T-helper 1 cell treated with Interleukin-12 subunit alpha and Interleukin-12 subunit beta and Interleukin-4 antibody, amounts not matched to agents 30 ng/mL and 1 ng/mL, for 36 hours (primary cell): ENCODE measurements at regions not wholly inside any gene's neighbourhood (a gene's known extent, or its start where the extent isn't known, plus 50 kb on each side); places are given as distances from the start of the nearest gene placed in this dataset.
"Not testable (repeated sequence)": the region's sequence is repeated elsewhere in the genome, so short reads cannot be mapped to it uniquely, and the experiment has no call there.

Experiments
- intact Hi-C: fragments of 100-400 bp; cut with micrococcal nuclease; formaldehyde crosslinking; loops from one replicate; pipeline ENCODE4 v1.15.1; 2024

DNA sequence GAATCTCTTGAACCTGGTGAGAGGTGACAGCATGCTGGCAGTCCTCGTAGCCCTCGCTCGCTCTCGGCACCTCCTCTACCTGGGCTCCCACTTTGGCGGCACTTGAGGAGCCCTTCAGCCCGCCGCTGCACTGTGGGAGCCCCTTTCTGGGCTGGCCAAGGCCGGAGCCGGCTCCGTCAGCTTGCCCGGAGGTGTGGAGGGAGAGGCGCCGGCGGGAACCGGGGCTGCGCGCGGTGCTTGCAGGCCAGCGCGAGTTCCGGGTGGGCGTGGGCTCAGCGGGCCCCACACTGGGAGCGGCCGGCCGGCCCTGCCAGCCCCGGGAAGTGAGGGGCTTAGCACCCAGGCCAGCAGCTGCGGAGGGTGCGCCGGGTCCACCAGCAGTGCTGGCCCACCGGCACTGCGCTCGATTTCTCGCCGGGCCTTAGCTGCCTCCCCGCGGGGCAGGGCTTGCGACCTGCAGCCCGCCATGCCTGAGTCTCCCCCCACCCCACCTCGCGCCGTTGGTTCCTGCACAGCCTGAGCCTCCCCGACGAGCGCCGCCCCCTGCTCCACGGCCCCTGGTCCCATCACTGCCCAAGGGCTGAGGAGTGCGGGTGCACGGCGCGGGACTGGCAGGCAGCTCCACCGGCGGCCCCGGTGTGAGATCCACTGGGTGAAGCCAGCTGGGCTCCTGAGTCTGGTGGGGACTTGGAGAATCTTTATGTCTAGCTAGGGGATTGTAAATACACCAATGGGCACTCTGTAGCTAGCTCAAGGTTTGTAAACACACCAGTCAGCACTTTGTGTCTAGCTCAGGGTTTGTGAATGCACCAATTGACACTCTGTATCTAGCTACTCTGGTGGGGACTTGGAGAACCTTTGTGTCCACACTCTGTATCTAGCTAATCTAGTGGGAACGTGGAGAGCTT lies 328.3 kb upstream of the KLF4 start:
- intact Hi-C loops: not testable (repeated sequence)

DNA sequence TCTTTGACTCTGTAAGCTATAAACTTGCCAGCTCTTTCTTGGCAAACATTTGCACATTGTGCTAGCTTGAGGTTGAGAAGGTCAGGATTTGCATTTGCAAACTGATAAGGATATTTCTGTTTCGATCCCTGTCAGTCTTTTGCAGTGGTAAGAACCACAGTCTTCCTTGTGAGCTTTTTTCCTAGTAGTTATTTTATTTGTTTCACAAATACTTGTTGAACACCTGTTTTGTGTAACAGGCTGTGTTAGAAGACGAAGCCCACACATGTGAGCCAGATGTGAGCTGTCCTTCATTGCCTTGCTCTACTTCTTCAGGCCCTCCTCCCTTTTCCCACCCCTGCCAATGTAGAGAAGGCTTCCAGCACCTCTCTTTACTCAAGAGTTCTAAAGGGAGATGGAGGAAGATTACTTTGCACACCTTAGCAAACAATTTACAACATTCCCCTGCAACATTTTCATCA lies 327.0 kb upstream of the KLF4 start:
- intact Hi-C loops: no loop called here

DNA sequence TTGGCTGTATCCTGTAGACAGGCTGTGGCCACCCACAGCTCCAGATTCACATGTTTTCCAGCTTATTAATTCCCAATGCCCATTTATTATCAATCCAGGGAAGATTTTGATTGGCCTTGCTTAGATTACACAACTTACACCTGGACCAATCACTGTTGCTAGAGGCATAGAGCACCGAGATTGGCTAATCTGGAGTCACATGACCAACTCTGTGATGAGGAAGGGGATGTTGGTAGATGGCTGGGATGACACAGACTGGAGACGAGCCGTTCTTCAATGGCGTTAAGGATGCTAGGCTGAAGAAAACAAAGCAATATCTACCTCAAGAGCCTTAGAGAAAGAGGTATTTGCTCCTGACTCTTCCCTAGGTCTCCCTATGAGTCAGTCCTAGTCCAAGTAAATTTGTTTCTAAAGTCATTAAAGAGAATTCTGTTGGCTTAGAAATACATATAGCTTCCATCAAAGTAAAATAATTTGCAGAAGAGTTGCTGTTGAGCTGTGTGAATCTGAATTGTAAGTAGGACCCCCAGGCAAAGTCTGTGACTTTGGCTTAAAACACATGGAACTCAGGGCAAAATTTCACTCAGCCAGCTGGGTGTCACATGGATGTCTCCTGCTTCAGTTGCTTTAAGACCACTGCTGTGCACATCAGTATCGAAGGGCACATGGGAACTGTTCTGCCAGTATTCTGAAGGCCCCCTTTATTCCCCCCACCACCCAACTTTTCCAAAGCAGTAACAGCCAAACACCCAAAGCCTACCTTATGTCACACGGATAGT lies 326.4 kb upstream of the KLF4 start:
- intact Hi-C loops: no loop called here

DNA sequence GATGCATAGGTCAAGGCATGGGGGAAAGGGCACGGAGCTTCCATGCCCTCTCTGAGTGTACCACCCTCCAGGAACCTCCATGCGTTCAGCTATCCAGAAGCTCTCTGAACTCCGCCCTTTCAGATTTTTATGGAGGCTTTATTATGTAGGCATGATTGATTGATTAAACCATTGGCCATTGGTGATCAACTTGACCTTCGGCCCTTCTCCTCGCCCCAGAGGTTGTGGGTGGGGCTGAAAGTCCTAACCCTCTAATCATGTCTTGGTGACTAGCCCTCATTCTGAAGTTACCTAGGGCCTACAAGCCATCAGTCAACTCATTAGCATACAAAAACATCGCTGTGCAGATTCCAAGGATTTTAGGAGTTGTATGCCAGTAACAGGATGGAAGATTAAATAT lies 323.7 kb upstream of the KLF4 start:
- intact Hi-C loops: no loop called here

DNA sequence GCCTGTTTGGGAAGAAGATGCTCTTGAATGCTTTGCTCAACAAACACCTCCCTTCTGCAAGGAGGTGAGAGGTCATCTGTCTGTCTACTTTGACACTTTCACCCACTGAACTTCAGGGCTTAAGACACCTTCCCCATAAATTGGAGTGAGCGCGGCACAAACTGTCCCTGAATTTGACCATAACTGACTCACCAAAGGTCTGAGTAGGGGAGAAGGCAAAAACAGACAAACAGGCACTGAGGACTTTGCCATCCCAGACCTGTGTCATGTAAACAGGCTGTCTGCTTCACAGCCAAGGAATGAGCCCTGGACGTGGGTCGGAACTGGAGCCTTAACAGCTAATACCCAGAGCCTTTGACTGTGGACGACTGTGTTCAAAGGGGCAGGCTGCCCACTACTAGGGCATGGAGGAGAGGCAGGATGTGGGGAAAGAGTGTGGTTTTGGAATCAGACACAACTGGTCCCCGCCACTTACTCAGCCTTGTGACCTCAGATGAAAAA lies 320.9 kb upstream of the KLF4 start:
- intact Hi-C loops: no loop called here

DNA sequence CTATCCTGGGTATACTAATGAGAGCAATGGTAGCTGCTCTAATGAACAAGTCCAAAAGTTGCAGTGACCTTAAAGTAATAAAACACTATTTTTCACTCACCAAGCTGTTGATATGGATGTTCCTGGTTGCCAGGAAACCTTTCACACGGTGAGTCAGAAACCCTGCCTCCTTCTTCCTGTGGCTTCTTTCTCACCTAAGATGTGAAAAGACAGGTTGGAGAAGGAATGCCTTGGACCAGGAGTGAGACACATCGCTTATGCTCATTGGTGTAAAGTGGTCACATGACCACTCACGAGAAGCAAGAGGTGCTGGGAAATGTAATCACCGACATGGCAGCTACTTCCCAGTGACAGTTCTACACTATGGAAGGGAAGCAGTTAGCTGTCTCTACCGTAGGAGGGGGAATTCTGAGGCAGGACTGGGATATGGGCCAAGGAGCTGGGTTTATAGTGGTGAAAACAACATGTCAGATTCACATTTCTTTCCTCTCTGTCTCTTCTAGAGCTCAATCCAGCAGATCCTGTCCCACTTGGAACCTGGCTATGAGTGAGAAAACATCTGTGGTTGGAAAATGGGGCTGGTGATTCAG lies 320.4 kb upstream of the KLF4 start:
- intact Hi-C loops: no loop called here

DNA sequence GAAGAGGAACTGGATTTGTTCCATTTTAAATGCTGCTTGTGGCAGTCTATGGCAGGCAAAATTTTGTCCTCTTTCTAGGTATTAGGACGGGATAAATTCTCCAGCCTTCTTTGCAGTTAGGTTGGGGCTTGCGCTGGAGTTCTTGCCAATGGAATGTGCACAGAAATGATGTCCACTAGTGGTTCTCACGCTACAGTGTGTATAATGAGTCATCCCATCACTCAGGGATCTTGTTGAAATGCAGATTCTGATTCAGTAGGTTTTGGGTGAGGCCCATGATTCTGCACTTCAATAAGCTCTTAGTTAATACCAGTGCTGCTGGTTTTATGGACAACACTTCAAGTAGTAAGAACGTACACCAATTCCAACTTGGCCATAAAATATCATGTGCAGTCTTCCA lies 317.6 kb upstream of the KLF4 start:
- intact Hi-C loops: no loop called here

DNA sequence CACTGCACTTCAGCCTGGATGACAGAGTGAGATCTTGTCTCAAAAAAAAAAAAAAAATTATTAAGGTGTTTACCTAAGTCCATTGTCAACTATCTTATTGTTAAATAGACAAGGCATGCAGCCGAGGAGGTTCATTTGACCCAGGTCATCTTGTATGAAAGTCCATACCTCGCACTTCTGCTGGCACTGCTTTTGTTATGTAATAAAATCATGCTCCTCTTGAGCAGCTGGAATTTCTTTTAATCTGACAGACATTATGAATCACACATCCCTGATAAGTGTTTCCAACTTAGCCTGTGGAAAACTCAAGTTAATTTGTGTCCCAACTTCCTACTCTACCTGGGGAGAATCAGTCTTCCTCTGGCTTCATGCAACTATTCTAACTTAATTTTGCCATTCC lies 315.6 kb upstream of the KLF4 start:
- intact Hi-C loops: no loop called here

DNA sequence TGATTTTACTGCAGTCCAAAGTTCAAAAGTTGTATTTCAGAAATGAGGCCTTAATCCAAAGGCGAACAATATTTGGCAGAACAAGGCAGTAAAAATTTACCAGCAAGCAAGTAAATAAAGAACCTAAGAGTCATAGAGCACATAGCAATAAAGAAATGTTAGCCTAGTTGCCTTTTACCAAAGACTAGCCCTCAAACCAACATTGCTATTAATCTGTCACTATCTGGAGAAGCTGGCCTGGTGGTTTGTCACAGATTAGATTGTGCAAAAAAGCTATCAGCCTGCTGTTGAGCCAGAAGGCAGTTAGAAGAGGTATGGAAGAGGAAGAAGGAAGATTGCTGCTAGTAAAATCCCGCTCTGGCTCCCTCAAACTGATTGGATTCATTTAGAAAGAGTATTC lies 304.7 kb upstream of the KLF4 start:
- intact Hi-C loops: no loop called here

DNA sequence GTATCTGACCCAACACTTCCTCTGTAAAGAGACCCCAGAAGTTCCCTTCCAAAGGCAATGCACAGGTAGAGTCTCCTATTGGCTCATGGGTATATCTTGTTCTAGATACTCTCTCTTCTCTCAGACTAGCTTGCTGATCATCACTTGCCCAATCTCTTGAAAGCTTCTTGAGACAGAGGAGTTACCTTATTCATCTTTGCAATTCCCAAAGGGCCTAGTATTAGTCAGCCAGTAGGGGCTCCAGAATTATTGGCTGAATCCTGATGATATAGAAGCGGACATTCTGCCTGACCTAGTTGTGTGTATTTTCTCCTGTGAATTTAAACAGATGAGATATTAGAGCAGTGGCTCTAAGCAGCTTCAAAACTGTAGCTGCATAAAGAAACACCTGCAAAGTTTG lies 304.0 kb upstream of the KLF4 start:
- intact Hi-C loops: no loop called here

DNA sequence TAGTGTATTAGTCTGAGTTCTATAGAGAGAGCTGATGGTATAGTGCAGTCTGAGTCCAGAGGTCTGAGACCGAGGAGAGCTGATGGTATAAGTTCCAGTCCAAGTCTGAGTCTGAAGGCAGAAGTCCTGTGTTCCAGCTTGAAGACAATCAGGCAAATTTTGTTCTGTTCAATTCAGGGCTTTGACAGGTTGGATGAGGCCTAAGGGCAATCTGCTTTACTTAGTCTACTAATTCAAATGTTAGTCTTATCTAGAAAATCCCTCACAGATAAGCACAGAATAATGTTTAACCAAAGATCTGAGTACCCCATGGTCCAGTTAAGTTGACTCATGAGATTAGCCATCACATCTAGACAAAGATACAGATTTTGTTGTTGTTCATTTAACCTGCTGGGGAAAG lies 303.0 kb upstream of the KLF4 start:
- intact Hi-C loops: no loop called here

DNA sequence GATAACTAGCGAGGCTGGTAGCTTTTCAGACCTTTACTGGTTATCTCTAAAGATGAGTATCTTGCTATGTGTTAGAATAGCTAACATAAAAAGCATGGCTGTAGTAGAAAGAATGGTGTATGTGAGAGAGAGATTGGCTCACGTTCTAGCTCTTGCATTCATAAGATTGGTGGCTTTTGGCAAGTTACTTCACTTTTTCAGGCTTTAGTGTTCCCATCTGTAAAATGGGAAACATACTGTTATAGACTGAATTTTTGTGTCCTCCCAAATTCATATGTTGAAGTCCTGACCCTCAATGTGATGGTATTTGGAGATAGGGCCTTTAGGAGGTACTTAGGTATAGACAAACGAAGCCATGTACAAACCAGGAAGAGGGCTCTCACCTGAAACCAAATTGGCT lies 302.4 kb upstream of the KLF4 start:
- intact Hi-C loops: no loop called here

DNA sequence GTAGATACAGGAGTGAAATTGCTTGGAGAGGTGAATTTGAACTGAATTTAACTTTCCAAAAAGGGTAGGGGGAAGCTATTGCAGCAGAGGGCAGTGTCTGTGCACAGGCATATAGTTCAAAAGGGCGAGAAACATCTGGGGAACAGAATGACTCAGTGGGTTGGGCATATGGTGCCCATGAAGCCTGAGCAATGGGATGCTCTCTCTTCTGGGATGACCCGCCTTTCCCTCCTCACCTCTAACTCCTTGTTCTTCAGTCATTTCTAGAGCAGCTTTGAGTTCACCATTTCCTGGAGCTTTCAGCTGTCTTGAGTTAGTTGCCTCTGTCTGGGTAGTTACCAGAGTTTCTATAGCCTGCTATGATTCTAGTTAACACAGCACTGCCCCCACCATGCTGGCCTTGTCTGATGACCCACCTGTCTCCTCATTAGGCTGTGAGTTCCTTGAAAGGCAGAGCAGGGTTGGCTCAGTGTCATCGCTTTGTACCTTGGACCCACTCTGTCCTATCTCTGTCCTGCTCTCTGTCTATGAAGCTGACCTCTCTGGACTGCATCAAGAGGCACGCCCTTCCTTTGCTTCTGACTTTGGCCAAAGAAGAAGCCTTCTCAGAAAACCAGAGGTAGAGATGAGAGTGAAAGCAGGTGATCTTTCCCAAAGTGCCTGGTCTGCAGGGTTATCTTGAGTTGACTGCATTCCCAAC lies 299.6 kb upstream of the KLF4 start:
- intact Hi-C loops: no loop called here

DNA sequence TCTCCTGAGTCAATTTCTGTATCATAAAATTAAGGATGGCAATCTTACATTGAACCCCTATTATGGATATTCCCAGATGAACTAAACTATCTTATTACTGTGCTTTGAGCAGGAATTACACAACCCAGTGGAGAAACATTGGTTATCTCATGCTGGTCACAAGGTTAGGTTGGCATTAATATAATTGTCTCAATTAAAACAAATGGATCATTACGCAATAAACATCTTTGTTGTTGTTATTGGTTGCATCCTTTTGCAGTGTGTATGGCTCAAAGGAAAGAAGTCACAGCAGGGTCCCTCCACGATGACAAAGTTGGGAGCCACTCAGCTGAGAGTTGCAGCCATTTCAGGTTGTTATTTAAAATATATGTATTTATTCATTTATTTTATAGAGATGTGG lies 297.0 kb upstream of the KLF4 start:
- intact Hi-C loops: no loop called here

DNA sequence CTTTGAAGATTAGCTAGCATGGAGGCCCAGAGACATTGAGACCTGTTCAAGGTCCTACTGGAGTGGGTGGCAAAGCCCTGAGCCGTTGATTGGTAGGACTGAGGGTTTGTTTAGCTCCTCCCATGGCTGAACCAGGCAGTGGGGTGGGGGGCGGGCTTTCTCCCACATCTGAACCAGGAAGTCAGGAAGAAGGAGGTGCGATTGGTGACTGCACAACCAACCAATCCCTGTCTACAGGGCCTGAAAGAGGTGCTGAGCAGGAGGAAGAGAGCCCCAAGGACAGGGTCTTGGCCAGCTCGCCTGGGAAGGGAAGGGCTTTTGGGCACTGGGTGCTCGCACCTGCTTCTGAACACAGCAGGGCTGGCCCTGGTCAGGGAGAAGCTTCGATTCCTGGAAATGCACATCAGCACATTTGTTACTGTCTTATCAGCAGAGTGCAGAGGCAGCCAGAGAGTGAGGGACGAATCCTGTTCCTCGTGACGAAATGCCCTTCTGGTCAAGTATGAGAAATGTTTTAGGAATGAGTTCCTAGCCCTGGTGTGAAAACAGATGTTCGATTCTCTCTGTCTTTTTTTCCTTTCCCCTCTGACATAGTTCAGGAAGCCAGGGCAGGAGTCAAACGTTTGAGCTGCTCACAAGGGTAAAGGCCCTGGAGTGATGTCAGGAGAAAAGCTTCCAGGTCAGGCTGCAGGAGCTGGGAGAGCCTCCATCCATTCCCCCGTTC lies 294.8 kb upstream of the KLF4 start:
- intact Hi-C loops: no loop called here

DNA sequence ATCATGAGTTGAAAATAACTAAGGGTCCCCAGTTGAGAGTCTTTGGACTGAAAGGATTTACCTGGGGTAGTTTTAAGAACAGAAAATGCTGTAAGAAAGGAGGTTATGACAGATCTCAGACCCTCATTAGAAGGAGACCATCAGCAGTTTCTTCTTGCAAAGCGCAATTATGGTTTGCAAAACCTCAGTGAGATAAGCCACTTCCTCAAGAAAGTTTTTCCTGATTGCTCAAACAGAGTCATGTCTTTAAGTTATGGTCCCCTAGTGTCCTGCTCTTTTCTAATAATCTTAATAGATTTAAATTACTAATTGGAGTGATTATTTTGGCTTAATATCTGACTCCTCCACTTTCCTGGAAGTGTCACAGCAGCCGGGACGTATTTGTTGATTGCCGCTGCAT lies 293.2 kb upstream of the KLF4 start:
- intact Hi-C loops: no loop called here

DNA sequence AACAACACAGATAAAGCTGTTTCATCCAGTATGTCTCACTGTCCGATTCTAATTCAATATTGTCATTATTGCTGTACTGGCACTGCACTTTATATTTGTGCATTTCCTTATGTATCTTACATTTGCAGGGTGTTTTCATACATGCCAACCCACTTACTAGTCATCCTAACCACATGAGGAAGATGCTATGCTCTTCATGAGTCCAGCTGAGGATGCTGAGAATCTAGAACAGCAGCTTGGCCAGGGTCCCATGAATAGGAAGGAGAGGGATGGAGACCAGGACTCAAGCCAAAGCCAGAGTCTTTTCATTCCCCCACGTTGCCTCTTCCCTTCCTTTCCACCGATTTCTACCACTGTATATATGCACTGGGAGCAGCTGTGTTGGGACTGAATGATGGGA lies 292.8 kb upstream of the KLF4 start:
- intact Hi-C loops: no loop called here

DNA sequence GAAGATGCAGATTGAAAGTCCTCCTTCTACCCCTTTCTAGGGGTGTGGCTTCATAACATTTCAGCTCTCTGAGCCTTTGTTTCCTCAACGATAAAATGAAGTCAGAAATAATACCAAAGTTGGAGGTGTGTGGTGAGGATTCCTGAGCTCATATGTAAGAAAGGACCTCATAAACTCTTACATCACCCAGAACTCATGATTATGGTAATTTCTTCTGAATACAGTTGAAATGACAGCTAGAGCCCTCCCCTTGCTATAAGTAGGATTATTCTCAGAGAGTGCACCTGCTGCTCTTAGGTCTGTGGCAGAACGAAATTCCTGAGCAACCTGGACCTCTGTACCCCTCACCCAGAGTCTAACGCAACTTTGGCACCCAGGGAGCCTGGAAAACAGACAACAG lies 291.4 kb upstream of the KLF4 start:
- intact Hi-C loops: no loop called here

DNA sequence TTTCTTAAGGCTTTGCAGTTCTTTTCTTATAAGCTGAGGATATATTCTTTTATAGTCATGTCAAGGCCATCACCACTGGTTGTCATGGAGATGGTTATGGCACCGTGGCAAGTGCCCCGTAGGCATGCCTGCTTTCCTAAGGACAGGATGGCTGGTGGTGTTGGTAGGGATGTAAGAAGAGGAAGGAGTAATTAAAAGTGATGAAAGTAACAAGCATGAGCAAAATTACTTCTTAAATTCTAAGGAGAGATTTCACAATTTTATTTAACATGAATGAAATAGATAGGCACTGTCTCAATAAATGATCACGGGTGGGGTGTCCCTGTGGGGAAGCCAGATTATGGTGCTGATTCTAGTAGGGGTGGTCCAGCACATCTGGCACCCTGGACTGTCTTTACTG lies 290.2 kb upstream of the KLF4 start:
- intact Hi-C loops: no loop called here

DNA sequence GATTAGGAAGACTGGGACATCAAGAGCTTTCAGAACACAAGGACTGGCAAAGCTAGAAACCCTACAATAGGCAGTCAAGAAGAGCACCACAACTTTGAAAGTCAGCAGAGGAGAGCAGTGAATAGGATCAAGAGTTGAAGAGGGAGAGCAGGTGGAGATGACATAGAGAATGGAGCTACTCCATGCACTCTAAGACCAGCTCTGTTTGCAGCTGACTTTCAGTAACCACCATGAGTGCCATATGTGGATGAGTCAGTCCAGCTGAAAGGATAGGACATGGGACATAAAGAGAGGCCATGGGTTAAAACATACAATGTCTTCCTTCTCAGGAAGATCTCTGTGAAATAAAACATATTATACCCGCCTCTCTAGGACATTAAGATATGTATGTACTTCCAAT lies 289.1 kb upstream of the KLF4 start:
- intact Hi-C loops: no loop called here

DNA sequence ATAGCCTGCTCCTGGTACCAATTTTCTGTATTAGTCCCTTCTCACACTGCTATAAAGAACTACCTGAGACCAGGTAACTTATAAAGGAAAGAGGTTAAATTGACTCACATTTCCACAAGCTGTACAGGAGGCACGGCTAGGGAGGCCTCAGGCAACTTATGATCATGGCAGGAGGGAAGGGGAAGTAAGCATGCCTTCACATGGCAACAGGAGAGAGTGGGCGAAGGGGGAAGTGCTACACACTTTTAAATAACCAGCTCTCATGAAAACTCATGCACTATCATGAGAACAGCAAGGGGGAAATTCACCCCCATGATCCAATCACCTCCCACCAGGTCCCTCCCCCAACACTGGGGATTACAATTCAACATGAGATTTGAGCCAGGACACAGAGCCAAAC lies 284.5 kb upstream of the KLF4 start:
- intact Hi-C loops: not testable (repeated sequence)
